ENCODE measurements at regions not wholly inside any gene's neighbourhood (a gene's known extent, or its start where the extent isn't known, plus 50 kb on each side); places are given as distances from the start of the nearest gene placed in this dataset.

- no peaks in the 10 kb centered on the region for H3K9me3 ChIP-seq
- H3K4me3 ChIP-seq, result no peak overlapping the region
- no peak for DNase-seq
- TF ChIP-seq POLR2A (IDR thresholded peaks at IDR 0.05) (no peak), EP300 (IDR thresholded peaks at IDR 0.05) (no peak), CTCF (IDR thresholded peaks at IDR 0.05) (no peak)
- no peaks in the 10 kb centered on the region for H3K27me3 ChIP-seq
- intact Hi-C loops (cut with DNase I), result no loop called here
- no peaks in the 10 kb centered on the region for H3K36me3 ChIP-seq
- H3K27ac ChIP-seq, result no peak overlapping the region
- WGBS, 3 donors, result 66 to 89% (median 70%) methylated on average over 3 of the region's 3 CpGs
- no peaks in the 10 kb centered on the region for H3K4me1 ChIP-seq (ENCODE audit: insufficient read depth)
Observed at GRCh38 chr4:148828291-148828690, 386.1 kb upstream of the NR3C2 start.

GRCh38 chr4:148827781-148828180, 385.6 kb upstream of the NR3C2 start:
- intact Hi-C loops (cut with DNase I), result no loop called here
- no peak for DNase-seq
- H3K4me3 ChIP-seq, result no peak overlapping the region
- no peaks in the 10 kb centered on the region for H3K9me3 ChIP-seq
- WGBS, 3 donors, result 56 to 61% (median 59%) methylated on average over 2 of the region's 2 CpGs
- no peak for TF ChIP-seq EP300 (IDR thresholded peaks at IDR 0.05)
- TF ChIP-seq CTCF (IDR thresholded peaks at IDR 0.05), result no peak
- TF ChIP-seq POLR2A (IDR thresholded peaks at IDR 0.05), result no peak
- no peaks in the 10 kb centered on the region for H3K4me1 ChIP-seq (ENCODE audit: insufficient read depth)
- no peaks in the 10 kb centered on the region for H3K27me3 ChIP-seq
- no peak overlapping the region for H3K27ac ChIP-seq
- H3K36me3 ChIP-seq, result no peaks in the 10 kb centered on the region

GRCh38 chr4:148823419-148823769, 381.2 kb upstream of the NR3C2 start:
- H3K4me3 ChIP-seq, result no peak overlapping the region
- H3K27ac ChIP-seq, result no peak overlapping the region
- intact Hi-C loops (cut with DNase I), result no loop called here
- TF ChIP-seq CTCF (IDR thresholded peaks at IDR 0.05) (no peak), POLR2A (IDR thresholded peaks at IDR 0.05) (no peak), EP300 (IDR thresholded peaks at IDR 0.05) (no peak)
- 80 to 86% (median 86%) methylated on average over 2 of the region's 2 CpGs for WGBS, 3 donors
- DNase-seq, result no peak
- H3K27me3 ChIP-seq, result no peaks in the 10 kb centered on the region
- no peaks in the 10 kb centered on the region for H3K9me3 ChIP-seq
- no peaks in the 10 kb centered on the region for H3K36me3 ChIP-seq
- H3K4me1 ChIP-seq (ENCODE audit: insufficient read depth), result no peaks in the 10 kb centered on the region

- no peak for TF ChIP-seq CTCF (IDR thresholded peaks at IDR 0.05)
- no peak for TF ChIP-seq POLR2A (IDR thresholded peaks at IDR 0.05)
- TF ChIP-seq EP300 (IDR thresholded peaks at IDR 0.05), result no peak
- 82 to 88% (median 84%) methylated on average over 5 of the region's 5 CpGs for WGBS, 3 donors
- no peaks in the 10 kb centered on the region for H3K9me3 ChIP-seq
- no peaks in the 10 kb centered on the region for H3K27me3 ChIP-seq
- H3K4me1 ChIP-seq (ENCODE audit: insufficient read depth), result no peaks in the 10 kb centered on the region
- H3K27ac ChIP-seq, result no peak overlapping the region
- no peaks in the 10 kb centered on the region for H3K36me3 ChIP-seq
- no peak overlapping the region for H3K4me3 ChIP-seq
- no peak for DNase-seq
- intact Hi-C loops (cut with DNase I), result no loop called here
Observed at GRCh38 chr4:148822572-148823418, 380.6 kb upstream of the NR3C2 start.
